Glutamatergic neuron (in vitro differentiated cells): ENCODE measurements at regions not wholly inside any gene's neighbourhood (a gene's known extent, or its start where the extent isn't known, plus 50 kb on each side); places are given as distances from the start of the nearest gene placed in this dataset.

ENCODE experiments used
- DNase-seq: peaks from one replicate; pipeline ENCODE4 v3.0.0; 2022
- H3K27ac Mint-ChIP-seq: one replicate; pipeline ENCODE4 v1.8.0; 2020; ENCODE audit warnings: mild to moderate bottlenecking, mixed read lengths, inconsistent platforms; ENCODE audit not compliant: unreplicated experiment
- H3K27me3 Mint-ChIP-seq: one replicate; pipeline ENCODE4 v1.8.0; 2020; ENCODE audit warnings: mild to moderate bottlenecking, moderate library complexity, mixed read lengths, inconsistent platforms; ENCODE audit not compliant: unreplicated experiment
- H3K36me3 Mint-ChIP-seq: one replicate; pipeline ENCODE4 v1.8.0; 2020; ENCODE audit warnings: mild to moderate bottlenecking, mixed read lengths, inconsistent platforms; ENCODE audit not compliant: unreplicated experiment
- H3K4me1 Mint-ChIP-seq: one replicate; pipeline ENCODE4 v1.8.0; 2020; ENCODE audit warnings: mild to moderate bottlenecking, low read depth, mixed read lengths, inconsistent platforms; ENCODE audit not compliant: unreplicated experiment
- H3K4me3 Mint-ChIP-seq: one replicate; pipeline ENCODE4 v1.8.0; 2020; ENCODE audit warnings: mild to moderate bottlenecking, mixed read lengths, inconsistent platforms; ENCODE audit not compliant: unreplicated experiment
- H3K9me3 Mint-ChIP-seq: one replicate; pipeline ENCODE4 v1.8.0; 2020; ENCODE audit warnings: mild to moderate bottlenecking, moderate library complexity, mixed read lengths, inconsistent platforms; ENCODE audit not compliant: unreplicated experiment
- TF ChIP-seq, protein P1 (sequence below): fragments of 200-600 bp; sonication (generic); IDR thresholded peaks from one replicate; pipeline ENCODE4 v1.5.0; 2021; ENCODE audit not compliant: partially characterized antibody, unreplicated experiment

DNA sequence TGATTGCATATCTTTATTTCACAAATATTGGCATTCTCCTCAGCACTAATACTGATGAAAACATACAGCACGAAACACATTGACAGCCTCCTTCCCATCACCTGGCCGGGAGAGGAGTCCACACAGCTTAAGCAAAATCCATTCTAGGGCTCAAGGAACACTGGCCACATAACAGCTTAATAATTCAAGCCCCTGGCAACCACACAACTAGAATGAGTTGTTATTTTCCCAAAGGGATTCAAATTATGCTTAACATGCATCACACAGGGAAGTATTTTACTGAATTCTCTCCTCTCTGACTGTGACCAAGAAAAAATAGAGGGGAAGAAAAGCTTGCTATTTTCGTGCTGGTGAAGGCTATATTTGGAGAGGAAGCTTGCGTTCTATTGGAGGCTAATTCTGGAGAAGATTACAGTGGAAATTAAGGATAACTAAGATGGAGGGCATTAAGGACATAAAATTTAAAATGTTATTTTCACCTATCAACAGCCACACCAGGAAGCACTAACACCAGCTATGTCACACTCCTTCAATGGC is 198.5 kb downstream of the ADGRG6 start:
- H3K4me3 Mint-ChIP-seq, result no peak overlapping the region
- TF ChIP-seq, protein P1, sequence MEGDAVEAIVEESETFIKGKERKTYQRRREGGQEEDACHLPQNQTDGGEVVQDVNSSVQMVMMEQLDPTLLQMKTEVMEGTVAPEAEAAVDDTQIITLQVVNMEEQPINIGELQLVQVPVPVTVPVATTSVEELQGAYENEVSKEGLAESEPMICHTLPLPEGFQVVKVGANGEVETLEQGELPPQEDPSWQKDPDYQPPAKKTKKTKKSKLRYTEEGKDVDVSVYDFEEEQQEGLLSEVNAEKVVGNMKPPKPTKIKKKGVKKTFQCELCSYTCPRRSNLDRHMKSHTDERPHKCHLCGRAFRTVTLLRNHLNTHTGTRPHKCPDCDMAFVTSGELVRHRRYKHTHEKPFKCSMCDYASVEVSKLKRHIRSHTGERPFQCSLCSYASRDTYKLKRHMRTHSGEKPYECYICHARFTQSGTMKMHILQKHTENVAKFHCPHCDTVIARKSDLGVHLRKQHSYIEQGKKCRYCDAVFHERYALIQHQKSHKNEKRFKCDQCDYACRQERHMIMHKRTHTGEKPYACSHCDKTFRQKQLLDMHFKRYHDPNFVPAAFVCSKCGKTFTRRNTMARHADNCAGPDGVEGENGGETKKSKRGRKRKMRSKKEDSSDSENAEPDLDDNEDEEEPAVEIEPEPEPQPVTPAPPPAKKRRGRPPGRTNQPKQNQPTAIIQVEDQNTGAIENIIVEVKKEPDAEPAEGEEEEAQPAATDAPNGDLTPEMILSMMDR, result no peak
- H3K36me3 Mint-ChIP-seq, result peaks cover 7% of the 10 kb centered on the region
- H3K27ac Mint-ChIP-seq, result no peak overlapping the region
- no peaks in the 10 kb centered on the region for H3K4me1 Mint-ChIP-seq
- DNase-seq, result no peak
- no peaks in the 10 kb centered on the region for H3K9me3 Mint-ChIP-seq
- peaks cover 1% of the 10 kb centered on the region for H3K27me3 Mint-ChIP-seq

DNA sequence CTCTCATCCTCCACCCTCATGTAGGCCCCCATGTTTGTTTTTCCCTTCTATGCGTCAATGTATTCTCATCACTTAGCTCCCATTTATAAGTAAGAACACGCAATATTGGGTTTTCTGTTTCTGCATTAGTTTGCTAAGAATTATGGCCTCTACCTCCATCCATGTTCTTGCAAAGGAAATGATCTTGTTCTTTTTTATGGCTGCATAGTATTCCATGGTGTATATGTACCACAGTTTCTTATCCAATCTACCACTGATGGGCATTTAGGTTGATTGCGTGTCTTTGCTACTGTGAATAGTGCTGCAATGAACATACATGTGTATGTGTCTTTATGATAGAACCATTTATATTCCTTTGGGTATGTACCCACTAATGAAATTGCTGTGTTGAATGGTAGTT is 200.0 kb downstream of the ADGRG6 start:
- no peak overlapping the region for H3K27ac Mint-ChIP-seq
- TF ChIP-seq, protein P1, result no peak
- H3K27me3 Mint-ChIP-seq, result peaks cover 1% of the 10 kb centered on the region
- no peak for DNase-seq
- H3K9me3 Mint-ChIP-seq, result no peaks in the 10 kb centered on the region
- H3K4me3 Mint-ChIP-seq, result no peak overlapping the region
- no peaks in the 10 kb centered on the region for H3K4me1 Mint-ChIP-seq
- peaks cover 7% of the 10 kb centered on the region for H3K36me3 Mint-ChIP-seq

GRCh38 chr6:142507065-142507464 is 205.3 kb downstream of the ADGRG6 start:
- H3K27ac Mint-ChIP-seq, result no peak overlapping the region
- TF ChIP-seq, protein P1, result no peak
- peaks cover 8% of the 10 kb centered on the region for H3K4me1 Mint-ChIP-seq
- peaks cover 1% of the 10 kb centered on the region for H3K27me3 Mint-ChIP-seq
- no peak overlapping the region for H3K4me3 Mint-ChIP-seq
- no peaks in the 10 kb centered on the region for H3K9me3 Mint-ChIP-seq
- DNase-seq, result no peak
- peaks cover 7% of the 10 kb centered on the region for H3K36me3 Mint-ChIP-seq

GRCh38 chr6:142510211-142510610 is 208.4 kb downstream of the ADGRG6 start:
- Mint-ChIP-seq H3K4me3 (no peak overlapping the region), H3K36me3 (no peaks in the 10 kb centered on the region), H3K27me3 (peaks cover 2% of the 10 kb centered on the region), H3K9me3 (peaks cover 3% of the 10 kb centered on the region), H3K27ac (no peak overlapping the region), H3K4me1 (peaks cover 8% of the 10 kb centered on the region)
- no peak for DNase-seq
- TF ChIP-seq, protein P1, result no peak

- H3K9me3 Mint-ChIP-seq, result peaks cover 6% of the 10 kb centered on the region
- peak overlapping the region; percentile 84 for H3K27ac Mint-ChIP-seq
- TF ChIP-seq, protein P1, result no peak
- no peak overlapping the region for H3K4me3 Mint-ChIP-seq
- H3K36me3 Mint-ChIP-seq, result no peaks in the 10 kb centered on the region
- peaks cover 12% of the 10 kb centered on the region for H3K4me1 Mint-ChIP-seq
- peaks cover 5% of the 10 kb centered on the region for H3K27me3 Mint-ChIP-seq
- peak; percentile 38 for DNase-seq
These were observed 216.3 kb downstream of the ADGRG6 start for GRCh38 chr6:142518126-142518525.
